DMS53 treated with DMSO at 0.1 percent for 48 hours (cell line): ENCODE measurements at regions not wholly inside any gene's neighbourhood (a gene's known extent, or its start where the extent isn't known, plus 50 kb on each side); places are given as distances from the start of the nearest gene placed in this dataset.
"Not testable (repeated sequence)": the region's sequence is repeated elsewhere in the genome, so short reads cannot be mapped to it uniquely, and the experiment has no call there.

Source experiments
- DNase-seq: peaks from one replicate; lab custom pipeline; 2025; ENCODE audit not compliant: unreplicated experiment; lab: John Stamatoyannopoulos, UW

GRCh38 chr2:3115301-3116042 lies 262.1 kb downstream of the EIPR1 start:
- DNase-seq: no peak

GRCh38 chr2:3114406-3115185 lies 263.0 kb downstream of the EIPR1 start:
- no peak for DNase-seq

- DNase-seq: no peak
Measured at GRCh38 chr2:3113769-3114168, 263.8 kb downstream of the EIPR1 start.

- DNase-seq: no peak
Measured at GRCh38 chr2:3113122-3113521, 264.5 kb downstream of the EIPR1 start.

- no peak for DNase-seq
Measured at GRCh38 chr2:3112553-3112952, 265.1 kb downstream of the EIPR1 start.

- DNase-seq: no peak
Measured at GRCh38 chr2:3112131-3112530, 265.5 kb downstream of the EIPR1 start.

- no peak for DNase-seq
Measured at GRCh38 chr2:3110994-3111666, 266.5 kb downstream of the EIPR1 start.

GRCh38 chr2:3110555-3110954 lies 267.1 kb downstream of the EIPR1 start:
- DNase-seq: no peak

- no peak for DNase-seq
Measured at GRCh38 chr2:3108710-3109702, 268.6 kb downstream of the EIPR1 start.

- DNase-seq: no peak
Measured at GRCh38 chr2:3108105-3108504, 269.5 kb downstream of the EIPR1 start.

- DNase-seq: no peak
Measured at GRCh38 chr2:3107567-3107966, 270.1 kb downstream of the EIPR1 start.

- no peak for DNase-seq
Measured at GRCh38 chr2:3105814-3106569, 271.6 kb downstream of the EIPR1 start.

- DNase-seq: not testable (repeated sequence)
Measured at GRCh38 chr2:3104958-3105813, 272.4 kb downstream of the EIPR1 start.

GRCh38 chr2:3104261-3104660 lies 273.4 kb downstream of the EIPR1 start:
- DNase-seq: no peak

GRCh38 chr2:3102922-3103569 lies 274.6 kb downstream of the EIPR1 start:
- no peak for DNase-seq

GRCh38 chr2:3102081-3102921 lies 275.3 kb downstream of the EIPR1 start:
- DNase-seq: no peak
